ENCODE measurements at regions not wholly inside any gene's neighbourhood (a gene's known extent, or its start where the extent isn't known, plus 50 kb on each side); places are given as distances from the start of the nearest gene placed in this dataset.

- CTCF ChIA-PET: no interaction called here
- no peaks in the 10 kb centered on the region for H3K9me3 ChIP-seq (replicated peaks; ENCODE audit: control insufficient read depth, insufficient read depth, low read length)
- H3K4me2 ChIP-seq (ENCODE audit: control insufficient read depth, insufficient read depth): no peak overlapping the region
- no peaks in the 10 kb centered on the region for H3K36me3 ChIP-seq (ENCODE audit: control insufficient read depth in 2 of 2, insufficient read depth in 2 of 2, low read length in 1 of 2)
- H3K27me3 ChIP-seq (replicated peaks in 1 of 2; ENCODE audit: control insufficient read depth in 2 of 2, insufficient read depth in 2 of 2, low read length in 1 of 2): no peaks in the 10 kb centered on the region; a peak in 1 of 4 replicates
- SMC1A ChIA-PET (ENCODE audit: uncharacterized antibody, unreplicated experiment): no interaction called here
- H3K27ac ChIP-seq (ENCODE audit: control insufficient read depth, insufficient read depth): no peak overlapping the region
- RAD21 ChIA-PET (ENCODE audit: unreplicated experiment): no interaction called here
- no peak for DNase-seq (ENCODE audit: low read depth, low spot score)
- no peaks in the 10 kb centered on the region for H3K4me1 ChIP-seq (ENCODE audit: control insufficient read depth, insufficient read depth, low read length)
- no peak for ATAC-seq
- H2AFZ ChIP-seq (ENCODE audit: control insufficient read depth, low read depth, low read length): no peak overlapping the region
- 0% methylated on average over 1 of the region's 1 CpG for WGBS (ENCODE audit: insufficient coverage, insufficient replicate concordance, low lambda C conversion rate, missing lambda C conversion rate)
- POLR2A ChIA-PET: no interaction called here
- intact Hi-C loops (cut with micrococcal nuclease; ENCODE audit: unreplicated experiment) (no loop called here), in situ Hi-C loops (cut with MboI) (no loop called here)
- FAIRE-seq: no peak
- H3K4me3 ChIP-seq: no peak overlapping the region
- H4K20me1 ChIP-seq (ENCODE audit: control insufficient read depth, insufficient read depth): no peaks in the 10 kb centered on the region
- H3K9ac ChIP-seq (ENCODE audit: control insufficient read depth, insufficient read depth, low read length): no peak overlapping the region
- no TSS peak for BruUV-seq (replicated peaks)
- TF ChIP-seq LARP7 (IDR thresholded peaks at IDR 0.05) (no peak), SIN3A (IDR thresholded peaks at IDR 0.05; ENCODE audit: low read depth, low read length) (no peak), HDGF (IDR thresholded peaks at IDR 0.05) (no peak), USF2 (IDR thresholded peaks at IDR 0.05; ENCODE audit: borderline replicate concordance, low read depth, low read length) (no peak), TARDBP (IDR thresholded peaks at IDR 0.05; ENCODE audit: borderline replicate concordance) (no peak), YY1 (IDR thresholded peaks at IDR 0.05; ENCODE audit: low read depth, low read length) (no peak), STAT3 (IDR thresholded peaks at IDR 0.05; ENCODE audit: low read depth, low read length) (no peak), TCF12 (IDR thresholded peaks at IDR 0.05; ENCODE audit: low read depth, low read length) (no peak), RAD51 (IDR thresholded peaks at IDR 0.05) (no peak), CBFB (IDR thresholded peaks at IDR 0.05; ENCODE audit: low read depth) (no peak), MEF2A (IDR thresholded peaks at IDR 0.05; ENCODE audit: insufficient read depth, low read depth, low read length) (no peak), RCOR1 (conservative IDR thresholded peaks at IDR 0.05; ENCODE audit: low read depth, low read length) (no peak), PAX8 (IDR thresholded peaks at IDR 0.05) (no peak), GABPA (IDR thresholded peaks at IDR 0.05; ENCODE audit: low read depth) (no peak), MYC (IDR thresholded peaks at IDR 0.05; ENCODE audit: insufficient read depth, insufficient read length, insufficient replicate concordance, low read length, severe bottlenecking) (no peak)
- TF ChIP-seq, protein P1, sequence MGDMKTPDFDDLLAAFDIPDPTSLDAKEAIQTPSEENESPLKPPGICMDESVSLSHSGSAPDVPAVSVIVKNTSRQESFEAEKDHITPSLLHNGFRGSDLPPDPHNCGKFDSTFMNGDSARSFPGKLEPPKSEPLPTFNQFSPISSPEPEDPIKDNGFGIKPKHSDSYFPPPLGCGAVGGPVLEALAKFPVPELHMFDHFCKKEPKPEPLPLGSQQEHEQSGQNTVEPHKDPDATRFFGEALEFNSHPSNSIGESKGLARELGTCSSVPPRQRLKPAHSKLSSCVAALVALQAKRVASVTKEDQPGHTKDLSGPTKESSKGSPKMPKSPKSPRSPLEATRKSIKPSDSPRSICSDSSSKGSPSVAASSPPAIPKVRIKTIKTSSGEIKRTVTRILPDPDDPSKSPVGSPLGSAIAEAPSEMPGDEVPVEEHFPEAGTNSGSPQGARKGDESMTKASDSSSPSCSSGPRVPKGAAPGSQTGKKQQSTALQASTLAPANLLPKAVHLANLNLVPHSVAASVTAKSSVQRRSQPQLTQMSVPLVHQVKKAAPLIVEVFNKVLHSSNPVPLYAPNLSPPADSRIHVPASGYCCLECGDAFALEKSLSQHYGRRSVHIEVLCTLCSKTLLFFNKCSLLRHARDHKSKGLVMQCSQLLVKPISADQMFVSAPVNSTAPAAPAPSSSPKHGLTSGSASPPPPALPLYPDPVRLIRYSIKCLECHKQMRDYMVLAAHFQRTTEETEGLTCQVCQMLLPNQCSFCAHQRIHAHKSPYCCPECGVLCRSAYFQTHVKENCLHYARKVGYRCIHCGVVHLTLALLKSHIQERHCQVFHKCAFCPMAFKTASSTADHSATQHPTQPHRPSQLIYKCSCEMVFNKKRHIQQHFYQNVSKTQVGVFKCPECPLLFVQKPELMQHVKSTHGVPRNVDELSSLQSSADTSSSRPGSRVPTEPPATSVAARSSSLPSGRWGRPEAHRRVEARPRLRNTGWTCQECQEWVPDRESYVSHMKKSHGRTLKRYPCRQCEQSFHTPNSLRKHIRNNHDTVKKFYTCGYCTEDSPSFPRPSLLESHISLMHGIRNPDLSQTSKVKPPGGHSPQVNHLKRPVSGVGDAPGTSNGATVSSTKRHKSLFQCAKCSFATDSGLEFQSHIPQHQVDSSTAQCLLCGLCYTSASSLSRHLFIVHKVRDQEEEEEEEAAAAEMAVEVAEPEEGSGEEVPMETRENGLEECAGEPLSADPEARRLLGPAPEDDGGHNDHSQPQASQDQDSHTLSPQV (IDR thresholded peaks at IDR 0.05): no peak
- TF ChIP-seq, protein P2, sequence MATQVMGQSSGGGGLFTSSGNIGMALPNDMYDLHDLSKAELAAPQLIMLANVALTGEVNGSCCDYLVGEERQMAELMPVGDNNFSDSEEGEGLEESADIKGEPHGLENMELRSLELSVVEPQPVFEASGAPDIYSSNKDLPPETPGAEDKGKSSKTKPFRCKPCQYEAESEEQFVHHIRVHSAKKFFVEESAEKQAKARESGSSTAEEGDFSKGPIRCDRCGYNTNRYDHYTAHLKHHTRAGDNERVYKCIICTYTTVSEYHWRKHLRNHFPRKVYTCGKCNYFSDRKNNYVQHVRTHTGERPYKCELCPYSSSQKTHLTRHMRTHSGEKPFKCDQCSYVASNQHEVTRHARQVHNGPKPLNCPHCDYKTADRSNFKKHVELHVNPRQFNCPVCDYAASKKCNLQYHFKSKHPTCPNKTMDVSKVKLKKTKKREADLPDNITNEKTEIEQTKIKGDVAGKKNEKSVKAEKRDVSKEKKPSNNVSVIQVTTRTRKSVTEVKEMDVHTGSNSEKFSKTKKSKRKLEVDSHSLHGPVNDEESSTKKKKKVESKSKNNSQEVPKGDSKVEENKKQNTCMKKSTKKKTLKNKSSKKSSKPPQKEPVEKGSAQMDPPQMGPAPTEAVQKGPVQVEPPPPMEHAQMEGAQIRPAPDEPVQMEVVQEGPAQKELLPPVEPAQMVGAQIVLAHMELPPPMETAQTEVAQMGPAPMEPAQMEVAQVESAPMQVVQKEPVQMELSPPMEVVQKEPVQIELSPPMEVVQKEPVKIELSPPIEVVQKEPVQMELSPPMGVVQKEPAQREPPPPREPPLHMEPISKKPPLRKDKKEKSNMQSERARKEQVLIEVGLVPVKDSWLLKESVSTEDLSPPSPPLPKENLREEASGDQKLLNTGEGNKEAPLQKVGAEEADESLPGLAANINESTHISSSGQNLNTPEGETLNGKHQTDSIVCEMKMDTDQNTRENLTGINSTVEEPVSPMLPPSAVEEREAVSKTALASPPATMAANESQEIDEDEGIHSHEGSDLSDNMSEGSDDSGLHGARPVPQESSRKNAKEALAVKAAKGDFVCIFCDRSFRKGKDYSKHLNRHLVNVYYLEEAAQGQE (IDR thresholded peaks at IDR 0.05; ENCODE audit: low read depth, low read length): no peak
- H3K79me2 ChIP-seq (ENCODE audit: control insufficient read depth, insufficient read depth, low read length): no peaks in the 10 kb centered on the region
These were observed 171.0 kb downstream of the CYP26B1 start for GRCh38 chr2:71976685-71977084.

All from GM12878 (cell line).